ENCODE measurements at regions not wholly inside any gene's neighbourhood (a gene's known extent, or its start where the extent isn't known, plus 50 kb on each side); places are given as distances from the start of the nearest gene placed in this dataset.

- POLR2A ChIA-PET (ENCODE audit: partially characterized antibody), result no interaction called here
- no peak overlapping the region for H3K27ac ChIP-seq (ENCODE audit: low read depth, low read length)
- CTCF ChIA-PET (ENCODE audit: partially characterized antibody), result no interaction called here
Measured at GRCh38 chr3:64379221-64379620, 154.0 kb upstream of the PRICKLE2 start.

DNA sequence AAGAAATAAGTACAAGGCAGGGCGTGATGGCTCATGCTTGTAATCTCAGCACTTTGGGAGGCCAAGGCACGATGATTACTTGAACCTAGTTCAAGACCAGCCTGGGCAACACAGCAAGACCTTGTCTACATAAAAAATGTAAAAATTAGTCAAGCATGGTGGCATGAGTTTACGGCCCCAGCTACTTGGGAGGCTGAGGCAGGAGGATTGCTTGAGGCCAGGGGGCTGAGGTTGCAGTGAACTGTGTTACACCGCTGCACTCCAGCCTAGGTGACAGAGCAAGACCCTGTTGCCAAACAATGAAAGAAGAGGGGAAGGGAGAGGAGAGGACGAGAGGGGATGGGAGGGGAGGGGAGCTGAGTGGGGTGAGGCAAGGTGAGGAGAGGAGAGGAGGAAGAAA lies 152.7 kb upstream of the PRICKLE2 start:
- Mint-ChIP-seq H3K4me1 (no peaks in the 10 kb centered on the region), H3K9me3 (peaks cover 0 to 11% (median 5%) of the 10 kb centered on the region in 8 donors), H3K4me3 (no peak overlapping the region), H3K27me3 (no peaks in the 10 kb centered on the region), H3K36me3 (no peaks in the 10 kb centered on the region), H3K27ac (no peak overlapping the region)
- no peak overlapping the region for H3K4me3 ChIP-seq (ENCODE audit: low read length in 2 of 2)
- no peak for DNase-seq
- H3K27ac ChIP-seq (ENCODE audit: low read depth, low read length), result no peak overlapping the region
- no peaks in the 10 kb centered on the region for H3K27me3 ChIP-seq (ENCODE audit: insufficient read depth, low read length)
- no peaks in the 10 kb centered on the region for H3K36me3 ChIP-seq (ENCODE audit: insufficient read depth, low read length)
- H3K4me1 ChIP-seq (ENCODE audit: insufficient read depth, low read length), result no peaks in the 10 kb centered on the region
- POLR2A ChIA-PET (ENCODE audit: partially characterized antibody), result no interaction called here
- intact Hi-C loops (cut with micrococcal nuclease), result no loop called here
- no peaks in the 10 kb centered on the region for H3K9me3 ChIP-seq (ENCODE audit: control insufficient read depth in 1 of 2, low read length in 2 of 2)
- CTCF ChIA-PET (ENCODE audit: partially characterized antibody), result no interaction called here

More at GRCh38 chr3:64379221-64379620, 154.0 kb upstream of the PRICKLE2 start:
- H3K4me3 Mint-ChIP-seq, result no peak overlapping the region
- intact Hi-C loops (cut with micrococcal nuclease), result no loop called here
- no peaks in the 10 kb centered on the region for H3K36me3 ChIP-seq (ENCODE audit: insufficient read depth, low read length)
- no peaks in the 10 kb centered on the region for H3K4me1 ChIP-seq (ENCODE audit: insufficient read depth, low read length)
- H3K4me3 ChIP-seq (ENCODE audit: low read length in 2 of 2), result no peak overlapping the region
- DNase-seq, result no peak
- no peaks in the 10 kb centered on the region for H3K27me3 Mint-ChIP-seq
- H3K27me3 ChIP-seq (ENCODE audit: insufficient read depth, low read length), result no peaks in the 10 kb centered on the region
- no peaks in the 10 kb centered on the region for H3K9me3 ChIP-seq (ENCODE audit: control insufficient read depth in 1 of 2, low read length in 2 of 2)
- no peaks in the 10 kb centered on the region for H3K4me1 Mint-ChIP-seq
- no peaks in the 10 kb centered on the region for H3K36me3 Mint-ChIP-seq
- no peak overlapping the region for H3K27ac Mint-ChIP-seq
- peaks cover 0 to 11% (median 5%) of the 10 kb centered on the region in 8 donors for H3K9me3 Mint-ChIP-seq

DNA sequence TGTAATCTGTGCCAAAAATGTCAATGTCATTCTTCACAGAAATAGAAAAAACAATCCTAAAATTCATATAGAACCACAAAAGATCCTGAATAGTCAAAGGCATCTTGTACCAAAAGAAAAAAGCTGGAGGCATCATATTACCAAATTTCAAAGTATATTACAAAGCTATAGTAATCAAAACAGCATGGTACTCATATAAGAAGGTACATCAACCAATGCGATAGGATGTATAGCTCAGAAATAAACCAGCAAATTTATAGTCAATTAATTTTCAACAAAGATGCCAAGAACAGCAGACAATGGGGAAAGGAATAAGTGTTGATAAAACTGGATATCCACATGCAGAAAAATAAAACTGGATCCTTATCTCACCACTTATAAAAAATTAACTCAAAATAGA lies 150.5 kb upstream of the PRICKLE2 start:
- Mint-ChIP-seq H3K4me1 (no peaks in the 10 kb centered on the region), H3K36me3 (no peaks in the 10 kb centered on the region), H3K27me3 (no peaks in the 10 kb centered on the region), H3K9me3 (peaks cover 0 to 11% (median 5%) of the 10 kb centered on the region in 8 donors), H3K27ac (no peak overlapping the region), H3K4me3 (no peak overlapping the region)
- Histone ChIP-seq H3K4me3 (ENCODE audit: low read length in 2 of 2) (no peak overlapping the region), H3K27ac (ENCODE audit: low read depth, low read length) (no peak overlapping the region), H3K9me3 (ENCODE audit: control insufficient read depth in 1 of 2, low read length in 2 of 2) (no peaks in the 10 kb centered on the region), H3K27me3 (ENCODE audit: insufficient read depth, low read length) (no peaks in the 10 kb centered on the region), H3K4me1 (ENCODE audit: insufficient read depth, low read length) (no peaks in the 10 kb centered on the region), H3K36me3 (ENCODE audit: insufficient read depth, low read length) (no peaks in the 10 kb centered on the region)
- intact Hi-C loops (cut with micrococcal nuclease), result no loop called here
- DNase-seq, result no peak
- ChIA-PET CTCF (ENCODE audit: partially characterized antibody) (no interaction called here), POLR2A (ENCODE audit: partially characterized antibody) (no interaction called here)

- Histone ChIP-seq H3K27me3 (ENCODE audit: insufficient read depth, low read length) (no peaks in the 10 kb centered on the region), H3K36me3 (ENCODE audit: insufficient read depth, low read length) (no peaks in the 10 kb centered on the region), H3K4me1 (ENCODE audit: insufficient read depth, low read length) (no peaks in the 10 kb centered on the region), H3K9me3 (ENCODE audit: control insufficient read depth in 1 of 2, low read length in 2 of 2) (no peaks in the 10 kb centered on the region), H3K27ac (ENCODE audit: low read depth, low read length) (no peak overlapping the region), H3K4me3 (ENCODE audit: low read length in 2 of 2) (no peak overlapping the region)
- intact Hi-C loops (cut with micrococcal nuclease), result no loop called here
- DNase-seq, result no peak
- H3K27me3 Mint-ChIP-seq, result peaks cover 4 to 7% of the 10 kb centered on the region in 2 donors
- H3K4me1 Mint-ChIP-seq, result no peaks in the 10 kb centered on the region
- no peak overlapping the region for H3K4me3 Mint-ChIP-seq
- POLR2A ChIA-PET (ENCODE audit: partially characterized antibody), result no interaction called here
- CTCF ChIA-PET (ENCODE audit: partially characterized antibody), result no interaction called here
- H3K36me3 Mint-ChIP-seq, result no peaks in the 10 kb centered on the region
- no peak overlapping the region for H3K27ac Mint-ChIP-seq
- peaks cover 0 to 2% (median 0%) of the 10 kb centered on the region in 8 donors for H3K9me3 Mint-ChIP-seq
Measured at GRCh38 chr3:64369390-64369789, 144.1 kb upstream of the PRICKLE2 start.

DNA sequence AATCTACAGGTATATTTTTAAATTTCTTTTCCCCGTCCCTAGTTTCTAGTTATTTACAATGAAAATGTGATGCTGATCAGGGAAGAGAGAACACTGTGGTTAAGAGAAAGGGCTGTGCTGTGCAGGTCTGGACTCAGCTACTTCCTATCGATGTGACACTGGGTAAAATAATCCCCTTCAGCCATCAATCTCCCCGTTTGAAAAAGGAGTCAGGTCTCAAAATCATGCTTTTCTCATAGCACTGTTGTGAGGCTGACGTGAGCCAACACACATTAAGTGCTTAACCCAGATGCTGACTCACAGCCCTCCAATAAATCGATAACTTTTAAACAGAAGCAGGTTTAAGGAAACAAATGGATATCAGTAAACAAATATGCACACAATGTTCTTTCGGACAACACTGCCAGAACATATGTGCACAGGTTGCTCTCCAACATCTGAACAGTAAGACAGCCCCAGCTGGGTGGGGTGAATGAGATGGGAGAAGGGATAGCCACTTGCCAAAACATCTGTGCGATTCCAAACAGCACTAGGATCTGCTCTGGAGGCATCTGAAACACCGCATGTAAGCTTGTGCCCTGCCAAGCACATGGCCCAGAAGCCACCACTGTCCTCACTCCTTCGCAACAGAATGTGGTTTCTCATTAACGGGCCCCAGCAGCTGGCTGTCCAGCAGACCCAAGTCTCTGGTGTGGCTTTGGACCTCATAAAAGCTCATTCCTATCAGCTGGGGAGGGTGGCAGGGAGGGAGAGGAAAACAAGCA lies 143.2 kb upstream of the PRICKLE2 start:
- Mint-ChIP-seq H3K4me1 (no peaks in the 10 kb centered on the region), H3K9me3 (peaks cover 0 to 1% (median 0%) of the 10 kb centered on the region in 8 donors), H3K4me3 (no peak overlapping the region), H3K27ac (no peak overlapping the region), H3K36me3 (no peaks in the 10 kb centered on the region), H3K27me3 (peaks cover 4 to 7% of the 10 kb centered on the region in 2 donors)
- H3K4me3 ChIP-seq (ENCODE audit: low read length in 2 of 2), result no peak overlapping the region
- no peak overlapping the region for H3K27ac ChIP-seq (ENCODE audit: low read depth, low read length)
- H3K4me1 ChIP-seq (ENCODE audit: insufficient read depth, low read length), result no peaks in the 10 kb centered on the region
- DNase-seq, result no peak
- intact Hi-C loops (cut with micrococcal nuclease), result no loop called here
- H3K27me3 ChIP-seq (ENCODE audit: insufficient read depth, low read length), result no peaks in the 10 kb centered on the region
- H3K9me3 ChIP-seq (ENCODE audit: control insufficient read depth in 1 of 2, low read length in 2 of 2), result no peaks in the 10 kb centered on the region
- no peaks in the 10 kb centered on the region for H3K36me3 ChIP-seq (ENCODE audit: insufficient read depth, low read length)
- ChIA-PET CTCF (ENCODE audit: partially characterized antibody) (no interaction called here), POLR2A (ENCODE audit: partially characterized antibody) (no interaction called here)

GRCh38 chr3:64365877-64366276 lies 140.6 kb upstream of the PRICKLE2 start:
- H3K9me3 ChIP-seq (ENCODE audit: control insufficient read depth in 1 of 2, low read length in 2 of 2), result no peaks in the 10 kb centered on the region
- no peak overlapping the region for H3K27ac ChIP-seq (ENCODE audit: low read depth, low read length)
- Mint-ChIP-seq H3K4me1 (no peaks in the 10 kb centered on the region), H3K36me3 (no peaks in the 10 kb centered on the region), H3K27me3 (peaks cover 4 to 7% of the 10 kb centered on the region in 2 donors), H3K9me3 (peaks cover 0 to 1% (median 0%) of the 10 kb centered on the region in 8 donors), H3K27ac (no peak overlapping the region), H3K4me3 (no peak overlapping the region)
- no peaks in the 10 kb centered on the region for H3K27me3 ChIP-seq (ENCODE audit: insufficient read depth, low read length)
- POLR2A ChIA-PET (ENCODE audit: partially characterized antibody), result no interaction called here
- H3K36me3 ChIP-seq (ENCODE audit: insufficient read depth, low read length), result no peaks in the 10 kb centered on the region
- DNase-seq, result no peak
- intact Hi-C loops (cut with micrococcal nuclease), result no loop called here
- no peak overlapping the region for H3K4me3 ChIP-seq (ENCODE audit: low read length in 2 of 2)
- H3K4me1 ChIP-seq (ENCODE audit: insufficient read depth, low read length), result no peaks in the 10 kb centered on the region
- CTCF ChIA-PET (ENCODE audit: partially characterized antibody), result no interaction called here

DNA sequence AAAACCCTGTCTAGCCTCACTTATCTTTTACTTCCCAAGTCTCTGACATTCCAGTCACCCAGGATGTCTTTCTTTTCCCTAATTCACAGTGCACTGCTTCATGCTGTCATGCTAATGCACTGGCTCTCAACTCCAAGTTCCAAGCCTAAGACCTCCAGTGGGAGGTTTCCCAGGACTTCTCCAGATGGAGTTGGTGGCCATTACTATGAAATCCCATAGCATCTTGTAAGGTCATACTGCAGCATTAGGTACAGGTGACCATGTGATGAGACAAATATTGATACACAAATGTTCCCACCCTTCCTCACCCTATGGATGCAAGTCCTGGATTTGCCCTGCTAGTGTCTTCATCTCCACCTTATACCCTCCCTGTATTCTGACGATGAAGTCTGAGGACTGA lies 138.6 kb upstream of the PRICKLE2 start:
- H3K27me3 ChIP-seq (ENCODE audit: insufficient read depth, low read length), result no peaks in the 10 kb centered on the region
- no peak for DNase-seq
- H3K27ac Mint-ChIP-seq, result no peak overlapping the region
- ChIA-PET CTCF (ENCODE audit: partially characterized antibody) (interaction anchor here (0.8 kb wide), 1 partner anchor 248 kb away, joined by 3 read pairs; no protein-coding TSS in a partner anchor), POLR2A (ENCODE audit: partially characterized antibody) (no interaction called here)
- peaks cover 0 to 1% (median 0%) of the 10 kb centered on the region in 8 donors for H3K9me3 Mint-ChIP-seq
- no peaks in the 10 kb centered on the region for H3K36me3 ChIP-seq (ENCODE audit: insufficient read depth, low read length)
- H3K9me3 ChIP-seq (ENCODE audit: control insufficient read depth in 1 of 2, low read length in 2 of 2), result no peaks in the 10 kb centered on the region
- peaks cover 4 to 7% of the 10 kb centered on the region in 2 donors for H3K27me3 Mint-ChIP-seq
- intact Hi-C loops (cut with micrococcal nuclease), result no loop called here
- no peaks in the 10 kb centered on the region for H3K36me3 Mint-ChIP-seq
- H3K27ac ChIP-seq (ENCODE audit: low read depth, low read length), result no peak overlapping the region
- no peaks in the 10 kb centered on the region for H3K4me1 Mint-ChIP-seq
- no peak overlapping the region for H3K4me3 Mint-ChIP-seq
- H3K4me3 ChIP-seq (ENCODE audit: low read length in 2 of 2), result no peak overlapping the region
- no peaks in the 10 kb centered on the region for H3K4me1 ChIP-seq (ENCODE audit: insufficient read depth, low read length)
